Karpas-422 (cell line): ENCODE measurements at regions not wholly inside any gene's neighbourhood (a gene's known extent, or its start where the extent isn't known, plus 50 kb on each side); places are given as distances from the start of the nearest gene placed in this dataset.

ENCODE experiments used
- DNase-seq: peaks from one replicate; pipeline ENCODE4 v3.0.0-alpha.2; 2015
- H2AFZ ChIP-seq: fragments of 200-600 bp; sonication (generic); 2 replicates; pipeline ENCODE4 v1.6.1; 2014; ENCODE audit warnings: antibody characterized with exemption, low read length, mixed read lengths
- H3K27ac ChIP-seq: fragments of 200-600 bp; sonication (generic); 2 replicates; pipeline ENCODE4 v1.5.1; 2014; ENCODE audit warnings: mild to moderate bottlenecking, low read length, moderate library complexity
- H3K27me3 ChIP-seq: fragments of 200-600 bp; sonication (generic); 2 replicates; pipeline ENCODE4 v1.6.1; 2014; ENCODE audit warnings: low read length, mixed read lengths
- H3K36me3 ChIP-seq: fragments of 200-600 bp; sonication (generic); 2 replicates; pipeline ENCODE4 v1.6.1; 2014; ENCODE audit warnings: low read length, mixed read lengths; ENCODE audit not compliant: insufficient read depth
- H3K4me1 ChIP-seq: fragments of 200-600 bp; sonication (generic); 2 replicates; pipeline ENCODE4 v1.6.1; 2014; ENCODE audit warnings: mild to moderate bottlenecking, low read length, mixed read lengths
- H3K4me2 ChIP-seq: fragments of 200-600 bp; sonication (generic); 2 replicates; pipeline ENCODE4 v1.6.1; 2014; ENCODE audit warnings: low read length, low read depth, mild to moderate bottlenecking; ENCODE audit not compliant: poor library complexity, severe bottlenecking
- H3K4me3 ChIP-seq: fragments of 200-600 bp; sonication (generic); 2 replicates; pipeline ENCODE4 v1.5.1; 2014; ENCODE audit warnings: mild to moderate bottlenecking, antibody characterized with exemption, low read length, mixed read lengths
- H3K79me2 ChIP-seq: fragments of 200-600 bp; sonication (generic); 2 replicates; pipeline ENCODE4 v1.6.1; 2014; ENCODE audit warnings: mild to moderate bottlenecking, low read length, mixed read lengths
- H3K9ac ChIP-seq: fragments of 200-600 bp; sonication (generic); 2 replicates; pipeline ENCODE4 v1.6.0; 2014; ENCODE audit warnings: low read length
- H3K9me2 ChIP-seq: fragments of 200-600 bp; sonication (generic), shearing (Covaris generic); replicated peaks from 2 replicates; pipeline ENCODE4 v1.6.0; 2014; ENCODE audit warnings: mild to moderate bottlenecking, low read length, moderate library complexity; ENCODE audit not compliant: insufficient read depth
- H3K9me3 ChIP-seq: fragments of 300-700, 200-600 bp; sonication (generic); 2 replicates; pipeline ENCODE4 v1.6.1; 2014; ENCODE audit warnings: low read length, mixed read lengths
- H4K20me1 ChIP-seq: fragments of 200-600 bp; sonication (generic); 2 replicates; pipeline ENCODE4 v1.6.1; 2014; ENCODE audit warnings: mild to moderate bottlenecking, antibody characterized with exemption, low read length, low read depth; ENCODE audit not compliant: insufficient read depth

DNA sequence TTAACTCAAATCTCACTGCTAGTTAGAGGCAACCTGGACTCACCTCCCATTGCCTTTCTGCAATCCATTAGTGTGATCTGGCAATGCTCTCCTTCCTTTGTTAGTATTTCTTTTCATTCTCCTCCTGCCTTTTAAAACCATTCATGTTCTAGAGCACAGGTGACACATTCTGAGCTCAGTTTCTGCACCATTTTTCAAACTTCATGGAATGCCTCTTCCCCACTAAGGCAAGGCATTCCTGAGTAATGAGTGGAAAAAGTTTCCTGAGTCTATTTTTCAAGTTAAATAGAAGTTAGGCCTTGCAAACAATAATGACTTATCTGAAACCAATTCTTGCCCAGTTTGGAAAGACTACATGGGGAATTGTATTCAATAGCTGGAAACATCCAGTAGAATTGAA is 1001.8 kb downstream of the BCL11B start:
- H3K27ac ChIP-seq = no peak overlapping the region
- no peaks in the 10 kb centered on the region for H4K20me1 ChIP-seq
- H2AFZ ChIP-seq = no peak overlapping the region
- H3K9me3 ChIP-seq = peaks cover 24% of the 10 kb centered on the region
- H3K4me1 ChIP-seq = no peaks in the 10 kb centered on the region
- no peaks in the 10 kb centered on the region for H3K36me3 ChIP-seq
- DNase-seq = no peak
- no peaks in the 10 kb centered on the region for H3K27me3 ChIP-seq
- no peak overlapping the region for H3K4me2 ChIP-seq
- no peaks in the 10 kb centered on the region for H3K9me2 ChIP-seq
- H3K79me2 ChIP-seq = no peaks in the 10 kb centered on the region
- no peak overlapping the region for H3K9ac ChIP-seq
- H3K4me3 ChIP-seq = no peak overlapping the region

DNA sequence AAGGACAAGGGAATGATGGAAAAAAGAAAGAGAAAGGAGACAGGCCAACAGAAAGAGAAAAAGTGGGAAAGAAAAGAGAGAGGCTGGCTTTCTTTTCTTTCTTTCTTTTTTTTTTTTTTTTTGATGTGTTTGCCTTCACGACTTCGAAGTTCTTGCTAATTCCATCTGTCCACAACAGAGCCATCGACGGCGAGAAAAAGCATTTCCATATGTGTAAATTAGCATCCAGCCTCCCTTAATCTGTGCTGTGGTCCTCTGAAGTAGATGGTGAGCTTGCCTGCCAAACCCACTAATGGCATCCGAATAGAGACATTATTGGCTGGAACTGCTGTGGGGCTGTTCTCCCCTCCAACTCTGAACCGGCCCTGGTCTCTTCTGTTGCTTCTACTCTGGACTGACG is 997.4 kb downstream of the BCL11B start:
- Histone ChIP-seq H3K9ac (no peak overlapping the region), H3K9me2 (no peaks in the 10 kb centered on the region), H3K9me3 (peaks cover 11% of the 10 kb centered on the region; the same call in 1 of the 2 replicates), H2AFZ (no peak overlapping the region), H3K27me3 (no peaks in the 10 kb centered on the region), H3K27ac (no peak overlapping the region), H4K20me1 (no peaks in the 10 kb centered on the region), H3K79me2 (no peaks in the 10 kb centered on the region), H3K4me3 (no peak overlapping the region), H3K4me1 (no peaks in the 10 kb centered on the region), H3K36me3 (no peaks in the 10 kb centered on the region), H3K4me2 (no peak overlapping the region)
- no peak for DNase-seq

DNA sequence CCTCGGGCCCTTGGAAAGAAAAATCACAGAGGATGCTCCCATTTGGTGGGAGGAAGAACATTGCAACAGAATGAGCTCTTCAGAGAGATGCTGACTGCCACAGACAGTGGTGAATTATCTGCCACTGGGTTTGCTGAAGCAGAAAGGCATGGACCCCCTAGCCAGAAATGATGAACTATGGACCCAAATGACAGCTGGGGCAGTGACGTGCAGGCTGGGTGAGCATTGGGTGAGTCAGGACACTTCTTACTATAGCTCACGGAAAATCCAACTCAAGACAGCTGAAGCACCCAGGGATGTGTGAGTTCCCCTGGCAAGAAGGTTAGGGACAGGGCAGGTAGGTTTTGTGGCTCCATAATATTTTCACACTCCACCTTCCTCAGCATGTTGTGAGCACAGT is 993.2 kb downstream of the BCL11B start:
- Histone ChIP-seq H3K27ac (no peak overlapping the region), H2AFZ (no peak overlapping the region), H3K4me3 (no peak overlapping the region), H3K4me2 (no peak overlapping the region), H3K4me1 (no peaks in the 10 kb centered on the region), H3K9me3 (peaks cover 21% of the 10 kb centered on the region), H3K9ac (no peak overlapping the region), H3K9me2 (no peaks in the 10 kb centered on the region), H3K79me2 (no peaks in the 10 kb centered on the region), H3K27me3 (no peaks in the 10 kb centered on the region), H3K36me3 (no peaks in the 10 kb centered on the region), H4K20me1 (no peaks in the 10 kb centered on the region)
- DNase-seq = no peak

DNA sequence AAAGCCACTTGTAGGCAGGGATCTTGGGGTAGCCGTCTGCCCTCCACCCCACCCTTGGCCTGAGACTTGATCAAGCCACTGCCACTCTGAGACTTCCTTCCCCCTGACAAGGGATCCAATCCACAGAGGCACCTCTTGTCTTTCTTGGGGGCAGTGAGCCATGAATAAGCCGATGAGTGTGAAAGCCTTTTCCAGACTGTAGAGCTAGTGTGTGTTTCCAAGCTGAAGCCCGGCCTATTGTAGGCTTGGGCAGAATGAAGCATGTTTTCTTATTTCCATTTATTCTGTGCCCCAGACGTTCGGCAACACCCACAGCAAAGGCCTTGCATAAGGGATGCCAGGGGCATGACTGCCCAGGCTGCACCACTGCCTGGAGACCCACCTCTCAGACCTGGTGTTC is 991.6 kb downstream of the BCL11B start:
- no peaks in the 10 kb centered on the region for H3K9me2 ChIP-seq

DNA sequence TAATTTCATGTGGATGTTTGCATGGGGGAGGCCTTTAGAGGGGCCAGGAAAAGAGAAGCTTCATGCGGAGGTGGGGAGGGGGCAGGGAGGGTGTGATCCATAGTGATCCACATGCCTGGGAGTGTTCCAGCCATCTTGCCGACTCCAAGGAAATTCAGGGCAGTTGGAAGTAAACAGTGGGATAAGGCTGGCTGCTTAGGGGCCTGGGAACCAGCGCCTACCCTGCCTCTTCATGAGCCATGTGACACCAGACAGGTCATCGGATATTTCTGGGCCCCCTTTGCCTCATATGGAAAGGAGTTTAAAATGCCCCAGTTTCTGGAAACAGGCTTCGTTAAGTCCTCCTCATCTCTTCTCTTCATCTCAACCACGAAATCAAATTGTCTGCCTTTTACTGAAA is 983.2 kb downstream of the BCL11B start:
- H3K36me3 ChIP-seq = no peaks in the 10 kb centered on the region
- H3K79me2 ChIP-seq = no peaks in the 10 kb centered on the region

More for the DNA sequence above, 991.6 kb downstream of the BCL11B start:
- peaks cover 25% of the 10 kb centered on the region for H3K9me3 ChIP-seq
- no peak overlapping the region for H2AFZ ChIP-seq
- no peaks in the 10 kb centered on the region for H4K20me1 ChIP-seq
- no peaks in the 10 kb centered on the region for H3K4me1 ChIP-seq
- H3K27ac ChIP-seq = no peak overlapping the region
- H3K79me2 ChIP-seq = no peaks in the 10 kb centered on the region
- no peak for DNase-seq
- H3K36me3 ChIP-seq = no peaks in the 10 kb centered on the region
- no peak overlapping the region for H3K4me3 ChIP-seq
- H3K27me3 ChIP-seq = no peaks in the 10 kb centered on the region
- no peak overlapping the region for H3K9ac ChIP-seq
- no peak overlapping the region for H3K4me2 ChIP-seq

DNA sequence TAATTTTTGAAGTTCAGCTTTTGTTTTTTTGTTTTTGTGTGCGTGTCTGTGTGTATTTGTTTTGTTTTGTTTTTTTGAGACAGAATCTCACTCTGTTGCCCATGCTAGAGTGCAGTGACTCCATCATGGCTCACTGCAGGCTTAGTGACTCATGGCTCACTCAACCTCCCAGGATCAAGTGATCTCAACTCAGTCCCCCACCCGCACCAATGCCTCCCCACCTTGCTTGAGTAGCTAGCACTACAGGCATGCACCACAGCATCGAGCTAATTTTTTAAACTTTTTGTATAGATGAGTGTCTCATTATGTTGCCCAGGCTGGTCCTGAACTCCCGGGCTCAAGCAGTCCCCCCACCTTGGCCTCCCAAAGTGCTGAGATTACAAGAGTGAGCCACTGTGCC is 981.4 kb downstream of the BCL11B start:
- 0 out of 2 replicates have a peak, but pooled peaks cover 5% of the 10 kb centered on the region for H3K9me2 ChIP-seq
- H3K36me3 ChIP-seq = no peaks in the 10 kb centered on the region
- no peak overlapping the region for H3K9ac ChIP-seq
- peaks cover 4% of the 10 kb centered on the region; the same call in 1 of the 2 replicates for H3K27me3 ChIP-seq
- H2AFZ ChIP-seq = no peak overlapping the region
- no peak for DNase-seq
- H3K4me1 ChIP-seq = no peaks in the 10 kb centered on the region
- H3K4me2 ChIP-seq = no peak overlapping the region
- no peak overlapping the region for H3K27ac ChIP-seq
- H3K79me2 ChIP-seq = no peaks in the 10 kb centered on the region
- H3K4me3 ChIP-seq = no peak overlapping the region
- H3K9me3 ChIP-seq = peaks cover 43% of the 10 kb centered on the region
- no peaks in the 10 kb centered on the region for H4K20me1 ChIP-seq

More for the DNA sequence above, 983.2 kb downstream of the BCL11B start:
- H3K27ac ChIP-seq = no peak overlapping the region
- H3K4me3 ChIP-seq = no peak overlapping the region
- H3K9me3 ChIP-seq = peaks cover 35% of the 10 kb centered on the region
- DNase-seq = no peak
- H3K4me2 ChIP-seq = no peak overlapping the region
- H3K4me1 ChIP-seq = no peaks in the 10 kb centered on the region
- H3K27me3 ChIP-seq = no peaks in the 10 kb centered on the region; the same call in 1 of the 2 replicates
- H2AFZ ChIP-seq = no peak overlapping the region
- no peak overlapping the region for H3K9ac ChIP-seq
- H4K20me1 ChIP-seq = no peaks in the 10 kb centered on the region
- no peaks in the 10 kb centered on the region for H3K9me2 ChIP-seq

DNA sequence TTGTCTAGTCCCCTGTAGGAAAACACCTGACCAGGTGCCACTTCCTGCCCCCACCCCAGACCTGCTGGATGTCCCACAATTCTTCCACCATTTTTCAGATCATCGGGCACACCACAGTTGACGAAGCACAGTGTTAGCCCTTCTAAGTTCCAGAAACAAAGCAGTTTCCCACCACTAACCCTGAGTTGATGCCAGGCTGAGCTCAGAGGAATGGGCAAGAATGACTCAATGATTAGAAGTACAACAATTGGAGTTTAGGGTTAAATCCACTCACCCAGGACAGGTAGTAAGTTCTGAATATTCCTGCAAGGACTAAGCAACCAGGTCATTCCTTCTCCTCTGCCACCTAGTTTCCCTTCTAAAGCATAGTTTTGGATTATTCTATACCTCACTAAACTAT is 979.8 kb downstream of the BCL11B start:
- Histone ChIP-seq H2AFZ (no peak overlapping the region), H3K9me3 (peaks cover 47% of the 10 kb centered on the region), H3K9me2 (0 out of 2 replicates have a peak, but pooled peaks cover 5% of the 10 kb centered on the region), H3K4me3 (no peak overlapping the region), H3K27ac (no peak overlapping the region), H4K20me1 (no peaks in the 10 kb centered on the region), H3K79me2 (no peaks in the 10 kb centered on the region), H3K9ac (no peak overlapping the region), H3K4me1 (no peaks in the 10 kb centered on the region), H3K4me2 (no peak overlapping the region), H3K27me3 (peaks cover 4% of the 10 kb centered on the region; the same call in 1 of the 2 replicates), H3K36me3 (no peaks in the 10 kb centered on the region)
- no peak for DNase-seq

DNA sequence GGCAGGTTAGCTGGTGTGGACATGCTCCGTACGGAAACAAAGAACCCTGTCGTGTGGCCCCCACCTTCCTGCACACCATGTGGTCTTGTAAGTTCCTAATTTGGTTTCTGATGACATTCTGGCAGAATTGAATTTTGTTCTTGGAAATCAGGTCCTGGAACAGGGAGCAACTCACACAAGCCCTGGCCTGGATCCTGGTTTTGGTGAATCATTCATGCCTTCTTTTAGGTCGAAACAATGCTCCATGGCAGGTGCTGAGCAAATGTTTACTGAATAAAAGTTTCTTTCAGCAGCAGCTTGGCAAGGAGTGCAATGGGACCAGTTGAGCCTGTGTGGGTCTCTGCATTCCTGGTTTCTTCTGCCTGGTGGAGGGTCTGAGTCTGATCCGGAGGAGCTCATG is 978.4 kb downstream of the BCL11B start:
- DNase-seq = no peak
- peaks cover 57% of the 10 kb centered on the region for H3K9me3 ChIP-seq
- H3K27ac ChIP-seq = no peak overlapping the region

DNA sequence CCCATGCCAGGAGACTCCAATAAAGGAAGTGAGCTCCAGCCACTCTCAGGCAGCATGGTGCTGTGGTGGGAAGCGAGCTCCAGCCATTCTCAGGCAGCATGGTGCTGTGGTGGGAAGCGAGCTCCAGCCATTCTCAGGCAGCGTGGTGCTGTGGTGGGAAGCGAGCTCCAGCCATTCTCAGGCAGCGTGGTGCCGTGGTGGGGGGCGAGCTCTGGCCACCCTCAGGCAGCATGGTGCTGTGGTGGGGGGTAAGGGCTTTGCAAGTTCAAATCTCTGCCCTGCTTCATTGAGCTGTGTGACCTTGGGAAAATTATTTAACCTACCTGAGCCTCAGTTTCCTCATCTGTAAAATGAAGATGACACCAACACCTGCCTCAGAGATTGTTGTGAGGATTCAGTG is 975.1 kb downstream of the BCL11B start:
- Histone ChIP-seq H3K79me2 (no peaks in the 10 kb centered on the region), H3K4me2 (no peak overlapping the region), H2AFZ (no peak overlapping the region), H3K4me3 (no peak overlapping the region), H3K4me1 (no peaks in the 10 kb centered on the region), H3K9me2 (0 out of 2 replicates have a peak, but pooled peaks cover 5% of the 10 kb centered on the region), H3K27me3 (peaks cover 4% of the 10 kb centered on the region; the same call in 1 of the 2 replicates), H3K9me3 (peaks cover 62% of the 10 kb centered on the region), H3K36me3 (no peaks in the 10 kb centered on the region), H3K9ac (no peak overlapping the region), H3K27ac (no peak overlapping the region), H4K20me1 (no peaks in the 10 kb centered on the region)
- no peak for DNase-seq

More for the DNA sequence above, 978.4 kb downstream of the BCL11B start:
- no peaks in the 10 kb centered on the region for H4K20me1 ChIP-seq
- no peak overlapping the region for H2AFZ ChIP-seq
- H3K27me3 ChIP-seq = peaks cover 4% of the 10 kb centered on the region; the same call in 1 of the 2 replicates
- H3K79me2 ChIP-seq = no peaks in the 10 kb centered on the region
- H3K4me2 ChIP-seq = no peak overlapping the region
- H3K4me3 ChIP-seq = no peak overlapping the region
- H3K9me2 ChIP-seq = 0 out of 2 replicates have a peak, but pooled peaks cover 5% of the 10 kb centered on the region
- no peaks in the 10 kb centered on the region for H3K36me3 ChIP-seq
- no peak overlapping the region for H3K9ac ChIP-seq
- no peaks in the 10 kb centered on the region for H3K4me1 ChIP-seq
